ENCODE measurements at regions not wholly inside any gene's neighbourhood (a gene's known extent, or its start where the extent isn't known, plus 50 kb on each side); places are given as distances from the start of the nearest gene placed in this dataset.
"Not testable (repeated sequence)": the region's sequence is repeated elsewhere in the genome, so short reads cannot be mapped to it uniquely, and the experiment has no call there.

DNA sequence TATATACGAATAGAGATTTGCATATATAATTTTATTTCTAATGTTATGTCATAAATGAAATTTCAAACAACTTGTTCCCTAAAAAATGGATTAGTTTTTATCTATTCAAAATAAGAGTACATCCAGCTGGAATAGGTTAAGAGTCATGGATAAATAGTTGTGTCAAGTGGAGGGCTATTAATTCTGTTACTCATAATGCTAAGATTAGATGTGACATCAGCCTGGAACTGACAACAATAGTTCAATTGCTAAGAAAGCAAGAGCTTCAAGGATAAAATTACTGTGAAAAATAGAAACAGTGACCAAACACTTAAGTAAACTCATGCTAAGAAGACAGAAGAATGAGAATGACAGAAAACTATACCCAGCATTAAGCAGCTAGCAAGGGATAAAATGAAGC lies 92.2 kb upstream of the CDH9 start:
- Histone ChIP-seq H3K27me3 (no peaks in the 10 kb centered on the region), H3K4me1 (no peaks in the 10 kb centered on the region), H3K4me3 (no peak overlapping the region), H3K36me3 (no peaks in the 10 kb centered on the region), H3K9me3 (no peaks in the 10 kb centered on the region), H3K27ac (no peak overlapping the region)
- DNase-seq (ENCODE audit: low spot score in 2 of 2): no peak
- TF ChIP-seq, protein P1, sequence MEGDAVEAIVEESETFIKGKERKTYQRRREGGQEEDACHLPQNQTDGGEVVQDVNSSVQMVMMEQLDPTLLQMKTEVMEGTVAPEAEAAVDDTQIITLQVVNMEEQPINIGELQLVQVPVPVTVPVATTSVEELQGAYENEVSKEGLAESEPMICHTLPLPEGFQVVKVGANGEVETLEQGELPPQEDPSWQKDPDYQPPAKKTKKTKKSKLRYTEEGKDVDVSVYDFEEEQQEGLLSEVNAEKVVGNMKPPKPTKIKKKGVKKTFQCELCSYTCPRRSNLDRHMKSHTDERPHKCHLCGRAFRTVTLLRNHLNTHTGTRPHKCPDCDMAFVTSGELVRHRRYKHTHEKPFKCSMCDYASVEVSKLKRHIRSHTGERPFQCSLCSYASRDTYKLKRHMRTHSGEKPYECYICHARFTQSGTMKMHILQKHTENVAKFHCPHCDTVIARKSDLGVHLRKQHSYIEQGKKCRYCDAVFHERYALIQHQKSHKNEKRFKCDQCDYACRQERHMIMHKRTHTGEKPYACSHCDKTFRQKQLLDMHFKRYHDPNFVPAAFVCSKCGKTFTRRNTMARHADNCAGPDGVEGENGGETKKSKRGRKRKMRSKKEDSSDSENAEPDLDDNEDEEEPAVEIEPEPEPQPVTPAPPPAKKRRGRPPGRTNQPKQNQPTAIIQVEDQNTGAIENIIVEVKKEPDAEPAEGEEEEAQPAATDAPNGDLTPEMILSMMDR (IDR thresholded peaks at IDR 0.05): no peak
- no peak for TF ChIP-seq POLR2A (IDR thresholded peaks at IDR 0.05)
- no peak for TF ChIP-seq POLR2AphosphoS5 (IDR thresholded peaks at IDR 0.05)
- intact Hi-C loops (cut with DNase I; ENCODE audit: low total_unique reads): no loop called here

DNA sequence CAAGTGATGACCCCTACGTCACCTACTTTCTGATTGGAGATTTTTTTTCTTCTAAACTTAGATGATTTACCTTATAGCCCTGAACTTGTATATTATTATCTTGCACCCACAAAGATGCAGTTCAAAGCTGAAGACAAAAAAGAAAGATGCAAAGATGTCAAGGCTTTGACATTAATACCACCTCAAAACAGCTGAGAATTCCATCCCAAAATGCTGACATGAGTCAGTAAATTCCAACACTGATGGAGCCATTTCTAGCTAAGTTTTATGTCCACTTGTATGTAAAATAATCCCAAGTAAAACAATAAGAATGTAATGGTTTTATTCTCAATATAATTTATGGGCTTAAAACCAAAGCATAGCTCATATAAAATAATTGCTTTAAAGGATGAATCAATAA lies 91.5 kb upstream of the CDH9 start:
- no peaks in the 10 kb centered on the region for H3K27me3 ChIP-seq
- no peak overlapping the region for H3K27ac ChIP-seq
- intact Hi-C loops (cut with DNase I; ENCODE audit: low total_unique reads): no loop called here
- no peaks in the 10 kb centered on the region for H3K9me3 ChIP-seq
- no peak overlapping the region for H3K4me3 ChIP-seq
- H3K4me1 ChIP-seq: no peaks in the 10 kb centered on the region
- no peaks in the 10 kb centered on the region for H3K36me3 ChIP-seq
- no peak for DNase-seq (ENCODE audit: low spot score in 2 of 2)
- TF ChIP-seq POLR2AphosphoS5 (IDR thresholded peaks at IDR 0.05) (no peak), POLR2A (IDR thresholded peaks at IDR 0.05) (no peak)
- TF ChIP-seq, protein P1 (IDR thresholded peaks at IDR 0.05): no peak

DNA sequence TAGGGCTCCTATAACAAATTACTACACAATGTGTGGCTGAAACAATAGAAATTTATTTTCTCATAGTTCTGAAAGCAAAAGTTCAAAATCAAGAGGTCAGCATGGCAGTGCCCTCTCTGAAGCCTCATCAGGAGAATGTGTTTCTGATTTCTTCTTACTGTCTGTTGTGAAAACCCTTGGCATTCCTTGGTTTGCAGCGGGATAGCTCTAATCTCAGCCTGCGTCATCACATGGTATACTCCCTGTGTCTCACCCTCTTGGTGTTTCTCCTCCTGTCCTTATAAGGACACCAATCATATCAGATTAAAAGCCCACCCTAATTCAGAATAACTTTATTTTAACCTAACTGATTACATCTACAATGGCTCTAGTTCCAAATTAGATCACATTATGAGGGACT lies 87.5 kb upstream of the CDH9 start:
- TF ChIP-seq, protein P1 (IDR thresholded peaks at IDR 0.05): no peak
- TF ChIP-seq POLR2AphosphoS5 (IDR thresholded peaks at IDR 0.05) (no peak), POLR2A (IDR thresholded peaks at IDR 0.05) (no peak)
- Histone ChIP-seq H3K36me3 (no peaks in the 10 kb centered on the region), H3K27me3 (no peaks in the 10 kb centered on the region), H3K4me1 (no peaks in the 10 kb centered on the region), H3K4me3 (no peak overlapping the region), H3K9me3 (peaks cover 0 to 3% of the 10 kb centered on the region in 2 donors), H3K27ac (no peak overlapping the region)
- intact Hi-C loops (cut with DNase I; ENCODE audit: low total_unique reads): no loop called here
- no peak for DNase-seq (ENCODE audit: low spot score in 2 of 2)

DNA sequence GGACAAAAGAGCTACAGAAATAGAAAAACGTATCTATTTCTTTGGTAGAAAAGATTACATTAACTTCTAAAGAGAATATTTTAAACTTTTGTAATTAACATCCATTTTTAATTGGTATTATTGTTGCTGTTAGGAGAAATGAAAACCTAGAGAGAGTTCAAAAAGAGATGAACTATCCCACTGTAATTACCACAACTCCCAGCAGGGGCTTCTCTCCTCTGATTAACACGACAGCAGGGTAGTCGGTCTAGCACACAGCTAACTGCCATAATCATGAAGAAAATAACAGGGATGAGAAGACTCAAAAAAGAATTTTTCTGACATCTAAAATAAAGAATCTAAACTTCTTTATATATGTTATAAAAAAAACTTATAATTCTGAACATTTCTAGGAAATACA lies 86.2 kb upstream of the CDH9 start:
- no peak overlapping the region for H3K27ac ChIP-seq

DNA sequence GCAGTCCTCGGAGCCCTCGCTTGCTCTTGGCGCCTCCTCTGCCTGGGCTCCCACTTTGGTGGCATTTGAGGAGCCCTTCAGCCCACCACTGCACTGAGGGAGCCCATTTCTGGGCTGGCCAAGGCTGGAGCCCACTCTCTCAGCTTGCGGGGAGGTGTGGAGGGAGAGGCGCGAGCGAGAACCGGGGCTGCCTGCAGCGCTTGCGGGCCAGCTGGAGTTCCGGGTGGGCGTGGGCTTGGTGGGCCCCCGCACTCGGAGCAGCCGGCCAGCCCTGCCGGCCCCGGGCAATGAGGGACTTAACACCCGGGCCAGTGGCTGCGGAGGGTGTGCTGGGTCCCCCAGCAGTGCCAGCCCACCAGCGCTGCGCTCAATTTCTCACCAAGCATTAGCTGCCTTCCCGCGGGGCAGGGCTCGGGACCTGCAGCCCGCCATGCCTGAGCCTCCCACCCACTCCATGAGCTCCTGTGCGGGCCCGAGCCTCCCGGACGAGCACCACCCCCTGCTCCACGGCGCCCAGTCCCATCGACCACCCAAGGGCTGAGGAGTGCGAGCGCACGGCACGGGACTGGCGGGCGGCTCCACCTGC lies 81.4 kb upstream of the CDH9 start:
- H3K27me3 ChIP-seq; H3K36me3 ChIP-seq; H3K4me3 ChIP-seq; H3K27ac ChIP-seq; DNase-seq (ENCODE audit: low spot score in 2 of 2); H3K4me1 ChIP-seq; intact Hi-C loops (cut with DNase I; ENCODE audit: low total_unique reads): not testable (repeated sequence)
- H3K9me3 ChIP-seq: peaks cover 5 to 13% of the 10 kb centered on the region in 2 donors

More for the DNA sequence above, 86.2 kb upstream of the CDH9 start:
- Histone ChIP-seq H3K27me3 (no peaks in the 10 kb centered on the region), H3K4me3 (no peak overlapping the region), H3K9me3 (peaks cover 5 to 11% of the 10 kb centered on the region in 2 donors), H3K36me3 (no peaks in the 10 kb centered on the region), H3K4me1 (no peaks in the 10 kb centered on the region)
- DNase-seq (ENCODE audit: low spot score in 2 of 2): no peak
- TF ChIP-seq, protein P1 (IDR thresholded peaks at IDR 0.05): no peak
- no peak for TF ChIP-seq POLR2AphosphoS5 (IDR thresholded peaks at IDR 0.05)
- TF ChIP-seq POLR2A (IDR thresholded peaks at IDR 0.05): no peak
- intact Hi-C loops (cut with DNase I; ENCODE audit: low total_unique reads): no loop called here

DNA sequence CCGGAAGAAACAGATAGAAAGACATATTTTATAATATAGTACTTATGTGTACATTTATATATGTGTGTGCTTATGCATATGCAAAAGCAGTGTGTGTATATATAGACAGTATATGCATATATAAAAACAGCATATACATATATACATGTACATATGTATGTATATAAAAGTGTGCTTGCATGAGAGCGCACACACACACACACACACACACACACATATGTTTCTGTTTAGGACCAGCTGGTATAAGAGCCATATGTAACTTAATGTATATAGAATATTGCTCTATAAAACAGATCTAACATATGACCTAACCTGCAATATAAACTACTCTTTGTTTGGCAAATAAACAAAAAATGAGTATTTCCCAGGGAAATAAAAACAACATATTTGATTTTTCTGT lies 65.1 kb upstream of the CDH9 start:
- DNase-seq (ENCODE audit: low spot score in 2 of 2): no peak
- no peak for TF ChIP-seq POLR2A (IDR thresholded peaks at IDR 0.05)
- no peak for TF ChIP-seq POLR2AphosphoS5 (IDR thresholded peaks at IDR 0.05)
- H3K4me3 ChIP-seq: no peak overlapping the region
- no peak overlapping the region for H3K27ac ChIP-seq
- H3K36me3 ChIP-seq: no peaks in the 10 kb centered on the region
- no peaks in the 10 kb centered on the region for H3K27me3 ChIP-seq
- intact Hi-C loops (cut with DNase I; ENCODE audit: low total_unique reads): no loop called here
- no peaks in the 10 kb centered on the region for H3K4me1 ChIP-seq
- H3K9me3 ChIP-seq: no peaks in the 10 kb centered on the region

DNA sequence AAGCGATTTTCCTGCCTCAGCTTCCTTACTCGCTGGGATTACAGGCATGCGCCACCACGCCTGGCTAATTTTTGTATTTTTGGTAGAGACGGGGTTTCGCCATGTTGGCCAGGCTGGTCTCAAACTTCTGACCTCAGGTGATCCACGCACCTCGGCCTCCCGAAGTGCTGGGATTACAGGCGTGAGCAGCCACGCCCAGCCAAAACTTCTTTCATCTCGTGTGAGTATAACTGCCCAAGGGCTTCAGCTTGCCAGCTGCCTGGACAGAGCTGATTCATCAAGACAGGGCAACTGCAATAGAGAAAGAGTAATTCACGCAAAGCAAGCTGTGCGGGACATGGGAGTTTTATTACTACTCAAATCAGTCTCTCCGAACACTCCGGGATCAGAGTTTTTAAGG lies 57.4 kb upstream of the CDH9 start:
- DNase-seq (ENCODE audit: low spot score in 2 of 2); H3K9me3 ChIP-seq; H3K36me3 ChIP-seq; H3K4me1 ChIP-seq; H3K4me3 ChIP-seq; intact Hi-C loops (cut with DNase I; ENCODE audit: low total_unique reads); H3K27ac ChIP-seq; H3K27me3 ChIP-seq: not testable (repeated sequence)
